Astrocyte of the spinal cord (primary cell): ENCODE measurements at regions not wholly inside any gene's neighbourhood (a gene's known extent, or its start where the extent isn't known, plus 50 kb on each side); places are given as distances from the start of the nearest gene placed in this dataset.

Source experiments
- DNase-seq: peaks from one replicate; pipeline ENCODE4 v3.0.0; 2011; ENCODE audit warnings: low read depth, low spot score
- H3K4me3 ChIP-seq: 2 replicates; pipeline ENCODE4 v1.5.1; 2011; ENCODE audit warnings: low read depth, mild to moderate bottlenecking, low read length, moderate library complexity
- CTCF ChIP-seq: IDR thresholded peaks from 2 replicates; pipeline ENCODE4 v1.5.1; 2012; ENCODE audit warnings: low read depth, mild to moderate bottlenecking, low read length, inconsistent platforms
- in situ Hi-C: cut with HindIII; loops from 2 replicates; pipeline ENCODE4 v1.10.0; 2017; ENCODE audit warnings: low sequenced_read_pairs

- no peak for TF ChIP-seq CTCF
- in situ Hi-C loops, result no loop called here
- no peak for DNase-seq
- no peak overlapping the region for H3K4me3 ChIP-seq
Observed at GRCh38 chr12:125954362-125954761, 889.1 kb downstream of the AACS start.

- no peak for TF ChIP-seq CTCF
- in situ Hi-C loops, result no loop called here
- DNase-seq, result no peak
- H3K4me3 ChIP-seq, result no peak overlapping the region
Observed at GRCh38 chr12:125956186-125956585, 891.0 kb downstream of the AACS start.

GRCh38 chr12:125966641-125967040, 901.4 kb downstream of the AACS start:
- in situ Hi-C loops, result no loop called here
- TF ChIP-seq CTCF, result no peak
- H3K4me3 ChIP-seq, result no peak overlapping the region
- no peak for DNase-seq

GRCh38 chr12:125968413-125968812, 903.2 kb downstream of the AACS start:
- in situ Hi-C loops, result no loop called here
- TF ChIP-seq CTCF, result no peak
- no peak overlapping the region for H3K4me3 ChIP-seq
- no peak for DNase-seq

GRCh38 chr12:125971981-125972380, 906.7 kb downstream of the AACS start:
- no peak for TF ChIP-seq CTCF
- no peak for DNase-seq
- in situ Hi-C loops, result no loop called here
- no peak overlapping the region for H3K4me3 ChIP-seq

GRCh38 chr12:125978286-125978685, 913.1 kb downstream of the AACS start:
- in situ Hi-C loops, result no loop called here
- DNase-seq, result no peak
- no peak for TF ChIP-seq CTCF
- H3K4me3 ChIP-seq, result no peak overlapping the region
